ENCODE measurements at regions not wholly inside any gene's neighbourhood (a gene's known extent, or its start where the extent isn't known, plus 50 kb on each side); places are given as distances from the start of the nearest gene placed in this dataset.

DNA sequence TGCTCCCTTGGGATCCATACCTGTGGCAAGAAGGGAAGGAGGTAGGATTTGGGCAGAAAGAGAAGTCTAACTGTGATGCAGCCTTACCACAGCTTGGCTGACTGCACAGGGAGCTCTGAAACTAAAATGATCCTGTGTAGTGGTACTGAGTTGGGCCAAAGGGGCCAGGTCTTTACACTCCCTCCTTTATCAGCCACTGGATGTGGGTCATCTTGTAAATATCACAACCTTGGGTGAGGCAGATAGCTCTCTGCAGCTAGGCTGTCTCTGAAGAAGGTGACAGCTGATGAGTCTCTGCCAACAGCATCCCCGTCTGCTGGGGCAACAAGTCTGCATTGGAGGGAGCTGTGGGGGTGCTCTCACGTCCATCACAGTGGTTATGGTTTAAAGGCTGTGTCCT is 95.9 kb upstream of the CAND1 start:
- Histone ChIP-seq H3K4me3 (no peak overlapping the region), H3K27ac (no peak overlapping the region)

DNA sequence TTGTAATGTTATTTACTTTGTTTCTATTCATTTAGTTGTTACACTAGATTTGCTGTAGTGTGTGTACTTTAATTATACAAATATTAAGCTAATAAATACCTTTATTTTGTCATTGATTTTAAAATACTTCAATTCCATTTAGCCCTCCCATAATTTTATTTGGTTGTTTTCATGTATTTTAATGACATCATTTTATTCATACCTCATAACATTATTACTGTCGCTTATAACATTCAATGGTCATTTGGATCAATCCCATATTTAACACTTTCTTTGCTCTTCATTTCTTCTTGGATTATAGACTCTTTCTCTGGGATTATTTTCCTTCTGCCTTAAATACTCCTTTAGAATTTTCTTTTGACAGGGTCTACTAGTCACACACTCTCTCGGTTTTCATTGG is 86.6 kb upstream of the CAND1 start:
- no peak overlapping the region for H3K4me3 ChIP-seq
- no peak overlapping the region for H3K27ac ChIP-seq

DNA sequence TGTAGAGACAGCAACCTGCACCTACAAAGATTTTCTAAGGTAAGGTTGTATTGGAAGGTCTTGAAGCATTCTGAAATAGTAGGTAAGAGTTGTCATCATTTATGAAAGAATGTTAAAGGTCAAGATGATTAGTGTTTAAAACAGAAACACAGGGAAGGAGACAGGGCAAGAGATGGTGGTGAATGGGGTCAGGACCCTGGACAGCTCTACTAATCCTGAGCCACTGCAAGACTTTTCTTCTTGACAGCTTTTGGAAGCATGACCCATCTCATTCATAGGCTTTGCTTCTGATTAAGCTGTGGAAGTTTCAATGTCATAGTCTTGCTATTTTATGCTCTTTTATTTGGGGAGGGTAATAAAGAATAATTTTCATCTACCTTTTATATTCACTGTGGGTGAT is 75.5 kb upstream of the CAND1 start:
- Histone ChIP-seq H3K27ac (no peak overlapping the region), H3K4me3 (no peak overlapping the region)

DNA sequence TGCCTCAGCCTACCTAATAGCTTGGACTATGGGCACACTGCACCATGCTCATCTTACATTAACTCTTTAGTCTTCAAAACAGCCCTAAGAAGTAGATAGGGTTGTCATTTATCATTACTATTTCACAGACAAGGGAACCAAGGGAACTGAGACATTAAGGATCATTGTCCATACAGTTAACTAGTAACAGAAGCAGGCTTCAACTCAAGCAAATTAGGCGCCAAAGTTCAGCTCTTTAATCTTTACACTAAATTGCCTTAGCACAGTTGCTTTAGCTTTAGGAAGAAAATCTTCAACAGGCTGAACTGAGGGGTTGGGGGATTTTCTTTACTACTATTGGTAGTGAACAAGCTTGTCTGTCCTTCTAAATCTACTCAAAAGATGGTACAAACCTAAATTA is 68.8 kb upstream of the CAND1 start:
- no peak overlapping the region for H3K4me3 ChIP-seq
- H3K27ac ChIP-seq, result no peak overlapping the region

DNA sequence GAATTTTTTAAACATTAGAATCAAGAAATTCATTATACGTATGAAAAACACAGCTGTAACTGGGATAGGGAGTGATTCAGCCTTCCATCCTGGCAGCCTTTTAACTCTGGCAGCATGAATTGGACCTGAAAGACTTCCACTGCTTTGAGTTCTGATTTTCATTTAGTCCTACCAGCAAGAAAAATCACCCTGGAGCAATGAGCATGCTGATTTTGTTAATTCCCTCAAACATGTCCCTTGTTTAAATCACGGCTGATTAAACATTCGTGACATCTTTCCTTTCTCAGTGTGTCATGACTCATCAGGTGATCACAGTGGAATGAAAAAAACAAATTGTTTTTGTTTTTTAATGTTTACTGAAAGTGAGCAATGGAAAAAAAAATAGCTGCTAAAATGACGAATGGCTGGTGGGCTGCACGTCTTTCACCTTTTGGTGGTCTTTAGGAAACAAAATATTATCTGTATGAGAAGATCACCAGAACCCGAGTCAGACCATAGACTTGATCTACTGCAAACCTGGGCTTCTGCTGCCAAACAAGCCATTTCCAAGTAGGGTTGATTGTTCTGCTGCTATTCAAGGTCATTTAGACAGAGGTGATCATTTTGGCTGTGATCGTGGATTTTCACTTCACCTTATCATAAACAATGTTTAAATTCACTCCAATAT is 67.0 kb upstream of the CAND1 start:
- no peak overlapping the region for H3K4me3 ChIP-seq

DNA sequence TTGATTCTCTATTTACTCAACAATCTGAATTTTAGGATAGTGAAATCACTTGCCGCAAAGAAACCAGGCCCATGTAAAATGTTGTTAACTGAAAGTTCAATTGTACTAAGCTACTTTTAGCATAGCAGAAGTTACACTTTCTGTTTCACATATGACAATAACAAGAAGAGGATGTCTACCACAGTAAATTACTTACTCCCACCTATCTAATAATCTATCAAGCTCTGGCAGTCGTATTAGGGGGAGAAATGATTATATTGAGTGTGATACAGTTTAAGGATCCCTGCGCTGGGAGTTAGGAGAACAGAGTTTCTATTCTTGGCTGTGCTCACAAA is 66.5 kb upstream of the CAND1 start:
- Histone ChIP-seq H3K27ac (no peak overlapping the region), H3K4me3 (no peak overlapping the region)

More for the DNA sequence above, 67.0 kb upstream of the CAND1 start:
- no peak overlapping the region for H3K27ac ChIP-seq

DNA sequence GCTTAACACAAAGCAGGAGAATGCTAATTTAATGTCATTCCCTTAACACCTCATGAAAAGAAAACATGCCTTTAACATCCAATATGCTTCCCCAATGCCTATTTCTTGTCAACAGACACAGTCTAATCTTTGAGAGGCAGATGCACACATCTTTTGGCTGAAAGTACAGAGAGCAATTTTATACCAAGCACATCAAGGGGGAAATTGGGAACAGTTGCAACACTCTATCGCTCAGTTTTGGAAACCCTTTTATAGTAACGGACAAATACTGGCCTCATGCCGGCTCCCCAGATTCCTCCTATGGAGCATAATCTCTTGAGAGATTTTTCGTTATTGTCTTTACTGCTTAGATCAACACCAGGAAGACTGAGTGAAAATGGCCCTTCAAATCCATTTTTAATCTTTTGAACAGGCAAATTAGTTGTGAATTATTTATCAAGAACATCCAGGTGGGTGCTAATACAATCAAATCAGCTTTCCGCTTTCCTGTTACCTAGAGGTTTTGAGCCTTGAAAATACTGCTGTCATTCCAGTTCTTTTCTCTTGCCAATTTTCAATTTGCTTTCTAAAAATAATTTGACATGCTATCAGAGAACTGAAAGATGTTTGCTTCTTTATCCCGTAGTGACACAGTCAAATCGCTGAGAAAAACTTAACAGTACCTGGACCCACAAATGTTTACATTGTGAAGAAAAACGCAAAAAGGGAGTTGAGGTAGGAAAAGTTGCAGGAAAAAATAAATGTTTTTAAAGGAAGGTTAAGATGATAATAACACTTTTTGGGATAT is 60.7 kb upstream of the CAND1 start:
- Histone ChIP-seq H3K4me3 (no peak overlapping the region), H3K27ac (no peak overlapping the region)

DNA sequence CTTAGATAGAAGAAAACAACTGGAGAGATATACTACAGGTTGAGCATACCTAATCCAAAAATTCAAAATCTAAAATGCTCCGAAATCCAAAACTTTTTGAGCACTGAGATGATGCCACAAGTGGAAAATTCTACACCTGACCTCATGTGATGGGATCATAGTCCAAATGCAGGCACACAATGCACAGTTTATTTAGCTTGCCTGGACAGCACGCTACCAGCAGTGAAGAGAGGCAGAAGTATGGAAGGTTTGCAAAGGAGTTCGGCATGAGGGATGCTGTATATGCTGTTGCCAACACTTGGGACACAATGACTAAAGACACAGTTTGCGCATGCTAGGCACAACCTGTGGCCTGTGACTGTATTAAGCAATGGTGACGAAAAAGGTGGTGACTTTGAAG is 58.1 kb upstream of the CAND1 start:
- no peak overlapping the region for H3K27ac ChIP-seq
- H3K4me3 ChIP-seq, result no peak overlapping the region

DNA sequence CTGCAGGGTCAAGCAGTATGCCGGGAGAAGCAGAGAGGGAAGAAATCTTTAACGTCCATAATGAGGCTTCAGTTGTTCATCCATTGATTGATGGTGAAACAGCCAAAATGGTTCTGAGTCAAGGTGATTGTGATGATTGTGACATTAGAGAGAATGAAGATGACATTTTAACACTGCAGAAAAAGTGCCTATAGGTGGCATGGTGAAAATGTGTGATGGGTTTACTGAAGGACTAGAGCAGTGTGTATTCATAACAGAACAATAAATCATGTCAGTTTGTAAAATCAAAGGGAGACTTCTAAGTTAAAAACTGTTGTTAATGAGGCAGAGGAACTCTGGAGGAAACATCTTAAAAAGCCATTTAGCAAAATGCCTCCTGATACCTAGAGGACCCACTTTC is 57.7 kb upstream of the CAND1 start:
- Histone ChIP-seq H3K4me3 (no peak overlapping the region), H3K27ac (no peak overlapping the region)

DNA sequence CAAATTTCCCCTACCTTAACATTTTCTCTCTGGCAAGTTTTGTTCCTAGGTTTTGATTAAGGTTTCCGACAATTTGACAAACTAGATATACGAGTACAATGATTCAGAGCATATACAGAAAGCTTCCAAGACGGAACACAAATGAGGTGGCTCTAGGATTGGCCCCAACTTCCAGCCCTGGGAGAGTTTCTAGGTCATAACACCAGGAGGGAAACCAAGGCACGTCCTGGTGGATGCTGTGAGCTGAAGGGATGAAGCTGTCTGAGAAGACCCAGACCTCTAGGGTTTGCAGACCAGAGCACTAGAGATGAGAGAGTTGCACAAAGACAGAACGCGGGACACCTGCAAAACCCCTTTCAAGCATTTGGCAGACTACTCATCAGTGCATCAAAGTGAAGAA is 51.5 kb upstream of the CAND1 start:
- H3K27ac ChIP-seq, result no peak overlapping the region
- no peak overlapping the region for H3K4me3 ChIP-seq

Data from skin epidermis (tissue), 12 donors.